Small intestine (tissue), 7 donors: ENCODE measurements at regions not wholly inside any gene's neighbourhood (a gene's known extent, or its start where the extent isn't known, plus 50 kb on each side); places are given as distances from the start of the nearest gene placed in this dataset.
"Not testable (repeated sequence)": the region's sequence is repeated elsewhere in the genome, so short reads cannot be mapped to it uniquely, and the experiment has no call there.

Experiments
- DNase-seq, 2 donors: peaks; one replicate each; pipeline versions ENCODE4 v3.0.0 to v3.0.0-alpha.2; 2013
- FAIRE-seq: peaks from 2 replicates; lab custom pipeline; 2012; peaks lifted over from hg19 to GRCh38; lab: Jason Lieb, UNC
- H3K27ac ChIP-seq, 3 donors: one replicate each; pipeline ENCODE4 v1.5.1; 2013; ENCODE audit warnings: low read length in 2 of 3, mild to moderate bottlenecking in 2 of 3, control low read depth in 1 of 3, inconsistent platforms in 1 of 3, low read depth in 1 of 3, moderate library complexity in 1 of 3
- H3K27me3 ChIP-seq, 3 donors: one replicate each; pipeline ENCODE4 v1.6.1; 2013; ENCODE audit warnings: low read length in 3 of 3, inconsistent platforms in 1 of 3; ENCODE audit not compliant: control insufficient read depth in 3 of 3, insufficient read depth in 3 of 3
- H3K36me3 ChIP-seq, 3 donors: one replicate each; pipeline ENCODE4 v1.6.1; 2013; ENCODE audit warnings: low read length in 3 of 3, inconsistent platforms in 1 of 3, low read depth in 1 of 3, mild to moderate bottlenecking in 1 of 3, moderate library complexity in 1 of 3; ENCODE audit not compliant: control insufficient read depth in 3 of 3, insufficient read depth in 2 of 3
- H3K4me1 ChIP-seq, 3 donors: one replicate each; pipeline ENCODE4 v1.6.1; 2013; ENCODE audit warnings: low read length in 2 of 3, inconsistent platforms in 1 of 3, low read depth in 1 of 3, mild to moderate bottlenecking in 1 of 3, moderate library complexity in 1 of 3; ENCODE audit not compliant: control insufficient read depth in 3 of 3, insufficient read depth in 2 of 3
- H3K4me3 ChIP-seq, 3 donors: one replicate each; pipeline ENCODE4 v1.5.1; 2013; ENCODE audit warnings: low read length in 3 of 3, control low read depth in 1 of 3, inconsistent platforms in 1 of 3, low read depth in 1 of 3, mild to moderate bottlenecking in 1 of 3, moderate library complexity in 1 of 3
- H3K9me3 ChIP-seq, 2 donors: one replicate each; pipeline ENCODE4 v1.6.1; 2013; ENCODE audit warnings: low read depth in 1 of 2, low read length in 1 of 2; ENCODE audit not compliant: control insufficient read depth in 2 of 2, insufficient read depth in 1 of 2
- WGBS, 3 donors: extraction: QIAGEN DNeasy Blood & Tissue Kit; methylation state at CpG; one replicate each; pipeline ENCODE4 v1.1.7; 2013; 5-methylcytosine and 5-hydroxymethylcytosine counted together
- donor health status: healthy with polysubstance abuse.
- donor health status: control.
- donor health status: control.
- donor health status: Bipolar disorder and iron deficiency.
- donor health status: healthy.

DNA sequence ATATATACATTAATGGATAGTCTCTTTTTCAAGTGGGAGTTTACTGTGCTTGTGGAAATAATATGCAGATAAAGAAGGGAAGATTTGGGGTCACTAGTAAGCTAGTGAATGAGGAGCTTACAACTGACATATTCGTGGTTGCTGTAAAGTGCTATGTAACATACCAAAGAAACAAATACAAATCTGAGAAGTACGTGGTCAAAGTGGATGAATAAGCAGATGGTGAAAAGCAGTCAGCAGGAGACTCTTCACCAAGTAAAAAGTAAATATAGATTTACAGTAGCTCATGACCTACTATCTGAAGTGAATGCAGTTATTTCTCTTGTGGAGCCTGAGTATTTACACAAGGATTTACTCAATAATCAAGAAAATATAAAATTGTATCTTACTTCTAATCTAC is 136.6 kb upstream of the ELAC2 start:
- Histone ChIP-seq H3K4me1 (no peaks in the 10 kb centered on the region), H3K9me3 (no peaks in the 10 kb centered on the region), H3K27ac (no peak overlapping the region), H3K4me3 (no peak overlapping the region), H3K36me3 (no peaks in the 10 kb centered on the region), H3K27me3 (no peaks in the 10 kb centered on the region)
- 33 to 50% (median 41%) methylated on average over 2 of the region's 2 CpGs for WGBS, 3 donors
- FAIRE-seq = no peak
- no peak for DNase-seq

DNA sequence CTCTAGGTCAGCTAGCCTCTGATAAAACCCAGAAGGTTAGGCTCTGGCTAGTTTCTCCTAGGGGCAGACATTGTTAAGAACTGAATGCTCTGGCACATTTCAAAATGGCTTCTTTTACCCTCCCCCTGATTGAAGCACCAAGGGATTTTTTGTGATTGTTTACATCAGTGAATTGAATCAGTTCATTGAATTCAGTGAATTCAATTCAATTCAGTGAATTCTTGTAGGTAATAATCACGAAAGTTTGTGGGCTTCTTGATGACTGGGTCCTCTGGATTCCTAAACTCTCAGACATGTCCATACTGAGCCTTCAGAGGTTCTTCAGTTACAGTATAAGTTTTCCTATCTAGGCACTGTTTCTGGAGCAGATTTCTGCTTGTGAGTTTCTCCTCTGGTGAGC is 135.2 kb upstream of the ELAC2 start:
- Histone ChIP-seq H3K36me3 (no peaks in the 10 kb centered on the region), H3K9me3 (no peaks in the 10 kb centered on the region), H3K27me3 (no peaks in the 10 kb centered on the region), H3K4me3 (no peak overlapping the region), H3K27ac (no peak overlapping the region), H3K4me1 (no peaks in the 10 kb centered on the region)
- 69 to 79% (median 78%) methylated on average over 1 of the region's 1 CpG for WGBS, 3 donors
- FAIRE-seq = no peak
- DNase-seq = no peak

DNA sequence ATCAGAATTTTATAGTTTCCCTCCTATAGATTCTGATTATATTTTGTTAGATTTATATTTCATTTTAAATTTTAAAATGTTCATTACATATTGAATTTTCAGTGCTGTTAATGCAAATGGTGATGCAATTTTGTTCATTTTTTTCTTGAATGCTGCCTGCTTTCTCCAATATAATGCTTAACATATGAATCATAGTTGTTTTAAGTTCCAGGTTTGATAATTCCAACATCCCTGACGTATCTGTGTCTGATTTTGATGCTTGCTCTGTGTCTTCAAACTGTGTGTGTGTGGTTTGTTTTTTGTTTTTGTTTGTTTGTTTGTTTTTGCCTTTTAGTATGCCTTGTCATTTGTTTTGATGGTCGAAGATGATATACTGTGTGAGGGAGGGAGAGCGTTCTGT is 134.7 kb upstream of the ELAC2 start:
- no peaks in the 10 kb centered on the region for H3K9me3 ChIP-seq
- H3K36me3 ChIP-seq = no peaks in the 10 kb centered on the region
- no peak for FAIRE-seq
- 66 to 79% (median 67%) methylated on average over 3 of the region's 3 CpGs for whole genome bisulfite sequencing, 3 donors
- no peak overlapping the region for H3K4me3 ChIP-seq
- no peak for DNase-seq
- H3K27me3 ChIP-seq = no peaks in the 10 kb centered on the region
- no peak overlapping the region for H3K27ac ChIP-seq
- no peaks in the 10 kb centered on the region for H3K4me1 ChIP-seq

DNA sequence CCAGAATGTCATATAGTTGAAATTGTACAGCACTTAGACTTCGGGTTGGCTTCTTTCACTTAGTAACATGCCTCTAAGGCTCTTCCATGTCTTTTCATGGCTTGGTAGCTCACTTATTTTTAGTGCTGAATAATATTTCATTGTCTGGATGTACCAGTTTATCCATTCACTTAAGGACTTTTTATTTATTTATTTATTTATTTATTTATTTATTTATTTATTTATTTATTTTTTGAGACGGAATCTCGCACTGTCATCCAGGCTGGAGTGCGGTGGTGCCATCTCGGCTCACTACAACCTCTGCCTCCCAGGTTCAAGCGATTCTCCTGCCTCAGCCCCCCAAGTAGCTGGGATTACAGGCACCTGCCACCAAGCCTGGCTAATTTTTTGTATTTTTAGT is 132.9 kb upstream of the ELAC2 start:
- H3K4me1 ChIP-seq, DNase-seq, H3K27me3 ChIP-seq, H3K4me3 ChIP-seq, H3K27ac ChIP-seq, H3K36me3 ChIP-seq, H3K9me3 ChIP-seq, FAIRE-seq: not testable (repeated sequence)
- WGBS, 3 donors = 91 to 97% (median 94%) methylated on average over 6 of the region's 6 CpGs

DNA sequence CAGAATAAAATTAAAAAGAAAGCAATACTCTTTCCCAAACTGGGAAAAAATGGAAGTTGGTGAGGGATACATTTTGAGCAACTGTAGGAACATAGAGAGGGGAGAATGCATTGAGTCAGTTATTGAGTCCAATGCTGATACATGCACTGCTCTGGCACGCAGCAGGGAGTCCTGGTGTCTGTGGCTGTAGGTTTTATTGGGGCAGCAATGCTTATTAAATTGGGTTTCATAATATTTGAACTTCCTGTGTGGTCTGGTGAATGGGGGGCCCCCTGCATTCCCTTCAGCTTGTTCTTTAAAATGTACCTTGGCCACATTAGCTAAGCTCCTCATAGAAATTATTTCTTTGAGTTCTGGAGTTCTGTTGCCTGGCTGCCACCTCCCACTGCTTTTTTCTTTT is 125.2 kb upstream of the ELAC2 start:
- Histone ChIP-seq H3K27me3 (no peaks in the 10 kb centered on the region), H3K36me3 (no peaks in the 10 kb centered on the region), H3K4me3 (no peak overlapping the region), H3K9me3 (peaks cover 0 to 8% of the 10 kb centered on the region in 2 donors), H3K4me1 (no peaks in the 10 kb centered on the region), H3K27ac (no peak overlapping the region)
- 71 to 81% (median 76%) methylated on average over 1 of the region's 1 CpG for WGBS, 3 donors
- FAIRE-seq (no peak), DNase-seq (no peak)

DNA sequence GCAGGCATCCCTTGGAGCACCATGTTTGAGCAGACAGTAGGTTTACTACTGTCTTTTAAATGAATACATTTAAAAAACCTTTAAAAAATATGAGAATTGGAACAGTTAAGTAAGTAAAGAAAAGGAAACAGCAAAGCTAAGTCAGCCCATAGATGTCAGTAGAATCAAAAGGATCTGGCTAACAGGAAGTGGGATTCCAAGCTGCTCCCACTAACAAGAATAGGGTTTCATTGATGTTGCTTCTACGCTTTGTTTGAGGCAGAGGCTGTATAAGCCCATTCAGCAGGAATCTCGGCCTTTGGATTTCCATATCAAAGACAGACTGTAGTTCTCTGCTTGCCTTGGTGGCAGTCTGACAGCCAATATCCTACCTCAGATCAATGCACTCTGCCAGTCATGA is 122.9 kb upstream of the ELAC2 start:
- no peak overlapping the region for H3K4me3 ChIP-seq
- no peaks in the 10 kb centered on the region for H3K27me3 ChIP-seq
- H3K27ac ChIP-seq = no peak overlapping the region
- H3K4me1 ChIP-seq = no peaks in the 10 kb centered on the region
- 30 to 60% (median 36%) methylated on average over 2 of the region's 2 CpGs for WGBS, 3 donors
- H3K9me3 ChIP-seq = peaks cover 0 to 8% of the 10 kb centered on the region in 2 donors
- H3K36me3 ChIP-seq = no peaks in the 10 kb centered on the region
- FAIRE-seq = no peak
- DNase-seq = no peak

DNA sequence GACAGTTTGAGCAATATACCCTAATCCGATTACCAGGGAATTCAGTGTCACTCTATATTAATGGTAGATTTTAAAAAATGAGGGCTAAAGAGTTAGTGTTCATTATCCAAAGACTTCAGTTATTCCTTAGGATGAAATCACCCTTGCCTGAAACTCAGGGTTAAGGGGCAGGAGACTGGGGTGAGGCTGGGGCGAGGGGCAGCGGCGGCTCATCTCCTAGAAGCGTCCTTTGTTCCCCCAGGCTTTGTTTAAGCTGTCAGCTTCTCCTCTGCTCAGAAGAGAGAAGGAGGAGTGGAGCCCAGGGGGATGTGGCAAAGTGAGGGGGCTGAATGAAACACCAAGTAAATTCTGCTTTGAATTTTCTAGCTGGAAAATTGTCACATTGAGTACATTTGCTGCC is 117.7 kb upstream of the ELAC2 start:
- H3K9me3 ChIP-seq = peaks cover 0 to 8% of the 10 kb centered on the region in 2 donors
- H3K36me3 ChIP-seq = no peaks in the 10 kb centered on the region
- H3K27me3 ChIP-seq = peaks cover 0 to 2% (median 0%) of the 10 kb centered on the region in 3 donors
- DNase-seq = no peak
- FAIRE-seq = no peak
- H3K27ac ChIP-seq = no peak overlapping the region
- 52 to 75% (median 61%) methylated on average over 5 of the region's 5 CpGs for WGBS, 3 donors
- no peaks in the 10 kb centered on the region for H3K4me1 ChIP-seq
- H3K4me3 ChIP-seq = no peak overlapping the region

DNA sequence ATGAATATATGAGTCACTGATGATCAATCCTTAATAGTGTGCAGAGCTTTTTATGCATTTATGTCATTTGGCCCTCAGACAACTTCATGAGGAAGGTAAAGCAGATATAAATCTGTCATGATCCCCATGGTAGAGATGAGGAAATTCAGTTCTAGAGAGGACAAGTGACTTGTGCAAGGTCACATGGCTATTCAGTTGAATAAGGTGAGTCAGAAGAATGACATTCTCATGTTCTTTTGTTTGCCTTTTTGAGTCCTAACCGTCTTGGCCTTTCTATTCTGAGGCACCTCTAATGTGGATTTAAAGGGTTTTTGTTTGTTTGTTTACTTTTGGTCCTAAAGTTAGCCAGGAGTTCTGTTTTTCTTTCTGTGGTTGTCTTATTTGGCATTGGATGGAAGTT is 116.2 kb upstream of the ELAC2 start:
- DNase-seq = no peak
- H3K4me3 ChIP-seq = no peak overlapping the region
- no peak overlapping the region for H3K27ac ChIP-seq
- WGBS, 3 donors = 15 to 36% (median 27%) methylated on average over 1 of the region's 1 CpG
- H3K27me3 ChIP-seq = peaks cover 0 to 2% (median 0%) of the 10 kb centered on the region in 3 donors
- peaks cover 0 to 6% of the 10 kb centered on the region in 2 donors for H3K9me3 ChIP-seq
- no peak for FAIRE-seq
- no peaks in the 10 kb centered on the region for H3K4me1 ChIP-seq
- H3K36me3 ChIP-seq = no peaks in the 10 kb centered on the region

DNA sequence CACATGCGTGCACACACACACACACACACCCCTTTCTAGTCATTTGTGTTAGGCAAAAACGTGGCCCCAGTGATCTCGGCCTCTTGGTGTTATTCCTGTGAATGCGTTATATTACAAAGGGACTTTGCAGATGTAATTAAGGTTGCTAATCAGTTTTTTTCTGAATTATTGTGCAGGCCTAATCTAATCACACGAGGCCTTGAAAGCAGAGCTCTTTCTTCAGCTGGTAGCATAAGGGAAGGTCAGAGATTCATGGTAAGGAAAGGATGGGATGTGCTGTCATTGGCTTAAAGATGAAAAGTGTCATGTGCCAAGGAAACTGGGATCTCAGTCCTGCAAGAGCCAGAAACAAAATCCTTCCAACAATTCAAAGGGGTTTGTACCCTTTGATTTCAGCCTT is 113.4 kb upstream of the ELAC2 start:
- Histone ChIP-seq H3K27ac (no peak overlapping the region), H3K9me3 (no peaks in the 10 kb centered on the region), H3K4me3 (no peak overlapping the region), H3K36me3 (no peaks in the 10 kb centered on the region), H3K4me1 (no peaks in the 10 kb centered on the region), H3K27me3 (peaks cover 0 to 2% (median 0%) of the 10 kb centered on the region in 3 donors)
- 50 to 63% (median 53%) methylated on average over 5 of the region's 5 CpGs for WGBS, 3 donors
- FAIRE-seq (no peak), DNase-seq (no peak)
